HG03039 (cell line): ENCODE measurements at regions not wholly inside any gene's neighbourhood (a gene's known extent, or its start where the extent isn't known, plus 50 kb on each side); places are given as distances from the start of the nearest gene placed in this dataset.

Experiments
- ATAC-seq: cut with Tn5 transposase; IDR thresholded peaks from one replicate; pipeline ENCODE4 v1.9.1; 2021; ENCODE audit warnings: mild to moderate bottlenecking, moderate library complexity; ENCODE audit not compliant: unreplicated experiment

DNA sequence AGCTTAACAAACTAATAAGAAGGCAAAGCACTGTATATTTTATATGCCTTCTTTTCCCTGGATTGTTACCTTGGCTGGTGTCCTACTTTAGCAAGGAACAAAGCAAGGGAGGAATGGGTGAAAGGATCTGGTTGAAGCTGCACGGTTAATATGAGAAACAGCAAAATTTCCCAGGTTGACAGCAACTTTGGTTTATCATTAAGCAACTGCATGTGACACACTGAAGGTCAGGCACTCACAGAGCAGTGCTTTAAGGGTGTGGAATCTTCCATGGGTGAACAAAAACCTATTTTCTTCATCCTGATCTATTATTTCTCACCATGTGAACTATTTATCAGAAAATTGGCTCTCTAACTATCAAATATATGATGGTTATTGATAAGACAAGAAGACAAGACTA, 109.0 kb upstream of the ATP10B start:
- ATAC-seq = no peak

DNA sequence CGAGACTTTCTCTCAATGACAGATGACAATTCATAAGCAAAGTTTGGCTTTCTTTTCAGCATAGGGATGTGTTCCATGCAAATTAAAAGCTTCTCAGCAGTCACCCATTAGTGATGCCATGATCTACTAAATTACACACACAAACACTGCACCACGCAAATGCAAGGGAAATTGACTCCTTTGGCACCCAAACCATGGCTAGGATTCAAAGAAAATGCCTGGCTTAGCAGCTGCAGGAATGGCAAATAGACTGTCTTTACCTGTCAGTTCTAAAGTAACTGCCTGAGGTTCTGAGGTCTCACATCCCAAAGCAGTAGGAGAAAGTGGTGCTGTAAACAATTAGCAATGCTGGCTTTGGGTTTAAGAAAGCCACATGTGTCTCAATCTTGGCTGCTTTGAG, 108.6 kb upstream of the ATP10B start:
- ATAC-seq = no peak

DNA sequence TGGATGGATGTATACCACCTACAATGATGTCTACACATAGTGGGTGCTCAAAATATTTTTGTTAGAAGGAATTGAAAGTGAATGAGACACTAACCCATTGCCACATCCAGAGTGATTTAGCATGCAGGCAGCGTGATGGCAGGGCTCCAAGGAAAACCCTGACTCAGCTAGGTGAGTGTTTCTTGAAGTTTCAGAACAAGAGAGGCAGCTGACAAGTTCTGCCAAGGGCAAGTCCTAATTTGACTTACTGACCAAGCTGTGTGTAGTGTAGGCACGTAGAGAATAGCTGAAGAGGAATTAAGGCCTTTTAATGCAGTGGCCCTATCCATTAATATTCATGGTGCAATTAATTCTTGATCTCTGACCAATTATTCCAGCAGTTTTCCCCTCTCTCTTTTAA, 107.8 kb upstream of the ATP10B start:
- ATAC-seq = no peak

DNA sequence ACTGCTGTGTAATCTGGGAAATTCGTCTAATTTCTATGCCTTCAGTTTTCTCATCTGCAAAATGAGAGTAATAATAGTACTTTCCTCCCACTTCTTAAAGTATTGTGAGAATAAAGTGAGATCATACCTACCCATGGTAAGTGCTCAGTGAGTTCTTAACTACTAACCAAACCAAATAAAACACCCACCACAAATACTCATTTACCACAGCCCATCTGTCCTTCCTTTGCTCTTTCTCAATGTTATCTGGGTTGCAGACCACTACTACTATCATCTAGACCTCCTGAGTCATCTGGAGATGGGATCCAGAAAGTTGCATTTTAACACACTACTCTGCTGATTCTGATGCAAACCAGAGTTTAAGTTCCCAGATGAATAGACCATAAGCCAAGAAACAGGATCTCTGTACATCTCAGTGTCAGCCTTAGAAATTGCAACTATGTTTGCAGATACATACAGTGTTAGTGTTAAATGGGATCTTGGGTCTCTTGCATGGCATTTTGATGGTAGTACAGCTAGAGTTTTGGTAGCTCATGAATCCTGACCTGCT, 105.4 kb upstream of the ATP10B start:
- no peak for ATAC-seq

DNA sequence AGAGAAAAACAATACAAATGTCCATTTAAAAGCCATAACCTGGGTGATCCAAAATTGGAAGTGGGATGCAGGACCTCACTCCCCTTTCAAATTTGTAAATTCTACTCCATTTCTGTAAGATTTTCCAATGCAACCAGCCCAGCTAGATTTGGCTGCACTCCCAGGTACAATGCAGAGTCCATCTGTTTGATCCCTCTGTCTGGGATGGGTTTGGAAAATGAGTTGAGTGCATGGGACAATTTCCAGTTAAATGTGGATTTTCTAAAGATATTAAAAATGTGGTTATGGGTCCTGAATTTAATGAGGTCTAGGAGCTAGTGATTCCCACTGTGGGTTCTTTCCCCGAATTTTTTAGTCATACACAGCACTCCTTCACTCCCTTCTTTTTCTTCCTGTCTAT, 104.0 kb upstream of the ATP10B start:
- ATAC-seq = no peak

DNA sequence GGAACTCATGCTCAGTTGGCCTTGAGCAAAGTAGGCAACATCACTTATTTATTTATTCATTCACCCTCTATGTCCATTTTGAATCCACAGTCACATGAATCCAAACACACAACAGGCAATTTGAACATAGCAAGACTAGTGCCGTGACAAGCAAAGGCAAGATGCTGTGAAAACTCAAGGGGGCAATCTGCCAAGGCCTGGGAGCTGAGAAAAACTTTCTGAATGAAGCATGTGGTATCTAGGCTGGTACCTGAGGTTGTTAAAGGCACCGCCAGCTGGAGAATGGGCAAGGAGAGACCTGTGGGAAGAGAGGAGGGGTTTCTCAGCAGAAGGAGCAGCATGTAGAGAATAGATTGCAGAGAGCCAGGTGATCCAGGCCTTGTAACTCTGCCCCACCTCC, 98.3 kb upstream of the ATP10B start:
- no peak for ATAC-seq

DNA sequence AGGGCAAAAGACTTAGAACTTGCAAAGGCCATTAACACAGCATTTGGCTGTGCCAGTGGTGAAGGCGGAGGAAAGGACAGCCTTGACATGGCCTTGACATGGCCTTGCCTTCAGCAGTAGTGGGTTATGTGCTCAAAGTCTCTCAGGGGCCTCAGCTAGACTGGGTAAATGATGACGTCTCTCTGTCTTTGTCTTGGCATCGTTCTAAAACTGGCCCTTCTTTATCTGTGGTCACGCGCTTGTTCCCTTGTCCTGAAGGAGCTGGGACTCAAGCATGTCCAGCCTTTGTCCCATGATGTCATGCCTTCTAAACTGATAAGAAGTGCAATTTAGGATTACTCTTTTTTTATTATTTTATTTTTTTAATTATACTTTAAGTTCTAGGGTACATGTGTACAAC, 88.7 kb upstream of the ATP10B start:
- no peak for ATAC-seq

DNA sequence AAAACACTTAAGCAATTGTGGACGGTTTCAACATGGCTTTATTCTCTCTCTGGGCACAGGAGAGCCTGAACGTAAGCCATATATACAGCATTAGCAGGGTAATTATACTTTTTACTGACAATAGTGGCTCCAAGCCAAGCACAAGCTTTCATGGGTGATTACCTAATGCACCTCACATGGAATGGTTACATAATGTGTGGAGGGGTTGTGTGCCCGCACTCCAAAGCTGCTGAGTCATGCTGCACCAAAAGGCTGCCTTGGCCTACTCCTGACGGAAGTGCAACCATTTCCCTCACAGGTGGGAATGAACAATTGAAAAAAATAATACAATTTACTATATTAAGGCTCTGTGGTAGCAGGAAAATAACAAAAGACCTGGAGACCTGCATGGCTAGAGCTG, 86.5 kb upstream of the ATP10B start:
- no peak for ATAC-seq

DNA sequence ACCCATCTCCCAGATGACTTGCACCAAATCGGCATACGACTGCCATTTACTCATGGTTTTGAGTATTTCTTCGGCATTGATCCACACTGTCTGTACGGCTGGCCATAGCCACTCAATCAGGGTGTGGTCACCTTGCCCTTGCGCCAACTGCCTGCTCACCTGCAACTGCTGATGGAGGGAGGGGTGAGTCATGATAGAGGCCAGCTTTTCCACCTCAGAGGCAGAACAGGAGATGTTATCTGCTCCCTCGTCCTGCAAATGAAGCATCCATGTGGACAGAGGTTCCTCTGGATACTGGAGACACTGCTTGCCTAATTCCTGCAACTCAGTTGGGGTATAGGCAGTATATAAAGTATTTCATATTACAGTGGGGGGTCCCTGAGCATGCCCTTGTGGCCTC, 85.6 kb upstream of the ATP10B start:
- no peak for ATAC-seq

DNA sequence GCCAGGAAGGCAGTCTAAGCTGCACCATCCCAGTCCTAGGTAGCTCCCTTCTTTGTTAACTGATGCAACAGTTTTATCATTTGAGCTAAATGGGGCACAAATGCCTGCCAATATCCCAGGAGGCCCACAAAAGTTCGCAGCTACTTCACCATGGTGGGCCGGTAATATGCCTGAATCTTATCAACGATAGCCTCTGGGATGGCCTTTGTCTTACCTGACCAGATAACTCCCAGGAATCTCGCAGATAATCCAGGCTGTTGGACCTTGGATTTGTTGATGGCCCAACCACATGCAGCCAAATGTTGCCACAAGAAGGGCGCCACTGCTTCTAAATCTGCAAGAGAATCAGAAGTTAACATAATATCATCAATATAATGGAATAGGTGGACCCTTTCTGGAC, 83.8 kb upstream of the ATP10B start:
- ATAC-seq = no peak

DNA sequence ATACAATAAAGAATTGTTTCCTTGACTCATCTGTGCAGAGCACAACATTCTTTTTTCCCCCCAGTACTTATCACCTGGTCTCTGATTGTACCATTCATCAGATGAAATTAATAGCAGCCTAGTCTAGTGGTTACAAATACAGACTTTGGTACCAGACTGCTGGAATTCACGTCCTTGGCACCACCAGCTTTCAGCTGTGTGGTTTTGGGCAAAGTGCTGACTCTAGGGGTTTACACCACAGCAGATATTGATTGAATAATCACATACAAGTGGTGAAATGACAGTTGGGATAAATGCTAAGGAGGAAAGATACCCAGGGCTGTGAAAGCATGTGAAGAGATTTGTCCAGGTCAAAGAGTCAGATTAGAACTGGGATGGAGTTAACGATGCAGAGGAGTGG, 79.3 kb upstream of the ATP10B start:
- no peak for ATAC-seq

DNA sequence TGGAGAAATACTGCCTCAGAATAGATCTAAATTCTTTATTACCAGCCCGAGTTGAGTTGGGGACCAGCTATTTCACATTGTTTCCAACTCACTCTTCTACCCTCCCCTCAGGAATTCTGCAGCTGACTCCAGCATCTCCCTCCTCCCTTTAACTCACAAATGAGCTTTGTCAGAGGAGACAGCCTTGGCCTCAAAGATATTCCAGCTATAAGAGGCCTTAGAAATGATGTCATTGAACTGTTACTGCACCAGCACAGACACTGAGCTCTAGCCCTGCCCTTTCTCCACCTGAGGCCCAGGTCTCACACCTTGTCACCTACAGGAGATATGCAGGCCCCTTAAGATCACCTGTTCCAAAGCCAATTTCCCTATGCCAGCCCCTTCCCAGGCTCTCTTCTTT, 78.4 kb upstream of the ATP10B start:
- ATAC-seq = no peak

DNA sequence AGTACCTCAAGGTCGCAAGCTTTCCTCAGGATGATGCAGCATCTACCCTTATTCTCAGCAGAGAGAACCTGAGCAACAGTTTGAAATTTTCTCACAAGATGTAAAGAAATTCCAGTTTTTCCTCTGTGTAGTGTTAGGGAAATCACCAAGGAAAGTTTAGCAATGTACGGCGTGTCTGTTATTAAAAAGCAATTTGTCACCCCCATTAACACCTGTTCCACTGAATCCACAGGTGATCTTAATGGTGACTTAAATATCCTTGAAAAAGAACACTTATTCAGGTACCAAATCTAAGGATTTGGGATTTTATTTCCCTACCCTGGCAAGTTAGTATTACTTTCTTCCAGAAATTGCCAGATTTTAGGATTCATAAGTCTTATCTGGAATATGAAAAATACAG, 77.9 kb upstream of the ATP10B start:
- ATAC-seq = no peak

DNA sequence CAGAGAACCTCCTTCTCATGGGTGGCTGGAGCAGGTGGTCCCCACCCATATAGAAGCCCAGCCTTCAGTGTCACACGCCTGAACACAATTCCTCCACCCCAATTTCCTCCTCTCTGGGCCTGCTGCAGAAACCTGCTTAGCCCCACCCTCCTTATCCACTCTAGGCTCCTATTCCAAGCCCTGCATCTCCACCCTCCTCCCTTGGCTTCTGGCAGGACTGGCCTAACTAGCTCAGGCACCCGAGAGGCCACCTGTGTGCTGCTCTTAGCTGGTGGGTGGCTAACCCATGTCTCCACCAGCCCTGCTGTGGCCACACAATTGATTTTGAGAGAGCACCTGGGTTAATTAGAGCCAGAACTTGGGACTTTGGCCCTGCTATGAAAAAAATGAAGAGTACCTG, 77.3 kb upstream of the ATP10B start:
- ATAC-seq = no peak

DNA sequence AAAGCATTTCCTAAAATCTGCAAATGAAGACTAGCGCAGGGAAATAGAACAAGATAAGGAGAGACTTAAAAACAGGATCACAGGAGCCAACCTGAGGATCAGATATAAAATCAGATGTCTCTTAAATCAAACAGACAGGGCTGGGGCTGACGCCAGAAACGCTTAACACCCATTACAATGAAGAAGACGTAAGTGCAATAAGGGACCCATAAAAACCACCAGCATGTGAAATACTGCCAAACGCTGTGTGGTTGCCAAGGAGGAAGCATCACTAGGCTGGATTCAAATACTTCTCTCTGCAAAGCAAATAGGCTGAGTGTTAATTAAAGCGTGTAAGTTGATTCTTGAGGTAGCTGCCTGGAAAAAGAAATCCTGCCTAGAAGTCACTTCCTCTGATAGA, 74.4 kb upstream of the ATP10B start:
- no peak for ATAC-seq

DNA sequence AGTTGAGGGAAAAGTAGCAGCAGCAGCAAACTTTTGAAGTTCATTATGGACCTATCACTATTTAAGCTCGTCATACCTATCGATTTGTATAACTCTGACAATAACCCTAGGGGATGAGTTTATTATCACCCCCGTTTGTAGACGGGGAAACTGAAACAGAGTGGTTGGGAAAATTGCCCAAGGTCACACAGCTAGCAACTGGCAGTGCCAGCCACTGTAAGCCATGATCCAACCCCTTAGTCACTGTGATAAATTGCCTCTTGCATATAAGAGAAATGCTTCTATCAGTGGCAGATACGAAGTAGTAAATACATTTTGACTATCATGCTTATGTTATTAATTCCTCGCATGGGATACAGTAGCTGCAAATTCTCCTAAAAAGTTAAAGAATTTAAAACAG, 73.3 kb upstream of the ATP10B start:
- ATAC-seq = no peak

DNA sequence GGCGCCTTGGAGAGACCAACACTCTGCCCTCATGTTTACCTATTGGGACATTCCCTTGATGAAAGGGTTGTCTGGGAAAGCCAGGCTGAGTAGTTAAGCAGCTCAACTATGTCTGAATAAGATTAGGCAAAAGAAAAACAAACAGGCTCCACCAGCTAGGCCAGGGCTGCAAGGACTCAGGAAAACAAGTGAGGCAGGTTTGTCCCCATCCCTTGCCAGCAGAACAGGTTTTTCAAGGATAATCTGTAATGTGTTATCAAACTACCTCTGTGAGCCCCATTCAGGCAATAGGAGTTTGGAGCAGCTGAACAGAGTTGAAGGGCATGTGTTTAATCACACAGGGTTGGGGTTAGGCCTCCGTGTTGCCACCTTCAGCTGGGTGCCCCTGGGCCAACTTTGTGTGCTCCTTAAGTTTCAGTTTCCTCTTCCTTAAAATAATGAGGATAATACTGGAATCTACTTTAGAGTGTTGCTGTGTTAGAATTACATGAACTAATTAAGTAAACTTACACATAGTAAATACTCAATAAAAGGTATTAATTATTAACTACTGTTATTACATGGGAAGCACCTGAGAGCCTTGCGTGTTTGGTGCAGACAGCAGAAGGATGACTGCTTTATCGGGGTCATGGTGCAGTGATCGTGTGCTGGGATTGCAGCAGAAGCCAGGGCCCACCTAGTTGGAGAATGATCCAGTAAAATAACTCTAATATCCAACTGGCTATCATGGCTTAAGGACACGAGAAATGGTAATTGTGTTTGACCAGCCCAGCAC, 72.1 kb upstream of the ATP10B start:
- no peak for ATAC-seq

DNA sequence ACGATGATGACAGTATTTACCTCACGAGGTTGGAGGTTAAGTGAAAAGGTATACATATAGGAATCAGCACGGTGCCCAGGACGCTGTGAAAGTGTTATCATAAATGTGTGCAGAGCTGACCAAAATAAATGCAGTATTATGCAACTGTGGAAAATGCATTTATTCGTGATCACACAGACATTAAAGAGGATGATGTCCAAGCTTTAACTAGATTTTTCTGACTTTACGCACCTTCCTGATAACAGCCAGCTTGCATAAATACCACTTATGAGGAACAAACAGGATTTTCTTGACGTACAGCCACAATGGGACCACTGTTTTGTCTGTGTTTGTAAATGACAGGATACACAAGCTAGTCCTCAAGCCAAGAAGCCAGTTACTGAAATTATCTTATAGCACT, 71.4 kb upstream of the ATP10B start:
- no peak for ATAC-seq

DNA sequence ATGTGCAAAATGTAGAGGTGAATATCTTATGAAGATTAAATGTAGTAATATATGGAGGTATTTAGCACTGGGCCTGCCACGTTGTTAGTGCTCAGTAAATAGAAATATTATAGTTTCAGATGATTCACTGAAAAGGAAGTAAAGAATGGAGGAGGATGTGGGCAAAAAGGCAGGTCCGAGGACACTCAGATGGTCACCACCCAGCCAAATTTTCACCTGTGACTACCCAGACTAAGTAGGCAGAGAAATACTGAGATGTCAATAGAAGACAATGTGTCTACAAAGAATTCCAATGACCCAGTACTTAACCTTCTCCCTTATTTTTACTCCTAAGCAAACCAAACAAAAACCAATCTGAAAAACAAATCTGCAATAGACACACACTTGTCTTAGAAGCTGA, 70.3 kb upstream of the ATP10B start:
- ATAC-seq = no peak

DNA sequence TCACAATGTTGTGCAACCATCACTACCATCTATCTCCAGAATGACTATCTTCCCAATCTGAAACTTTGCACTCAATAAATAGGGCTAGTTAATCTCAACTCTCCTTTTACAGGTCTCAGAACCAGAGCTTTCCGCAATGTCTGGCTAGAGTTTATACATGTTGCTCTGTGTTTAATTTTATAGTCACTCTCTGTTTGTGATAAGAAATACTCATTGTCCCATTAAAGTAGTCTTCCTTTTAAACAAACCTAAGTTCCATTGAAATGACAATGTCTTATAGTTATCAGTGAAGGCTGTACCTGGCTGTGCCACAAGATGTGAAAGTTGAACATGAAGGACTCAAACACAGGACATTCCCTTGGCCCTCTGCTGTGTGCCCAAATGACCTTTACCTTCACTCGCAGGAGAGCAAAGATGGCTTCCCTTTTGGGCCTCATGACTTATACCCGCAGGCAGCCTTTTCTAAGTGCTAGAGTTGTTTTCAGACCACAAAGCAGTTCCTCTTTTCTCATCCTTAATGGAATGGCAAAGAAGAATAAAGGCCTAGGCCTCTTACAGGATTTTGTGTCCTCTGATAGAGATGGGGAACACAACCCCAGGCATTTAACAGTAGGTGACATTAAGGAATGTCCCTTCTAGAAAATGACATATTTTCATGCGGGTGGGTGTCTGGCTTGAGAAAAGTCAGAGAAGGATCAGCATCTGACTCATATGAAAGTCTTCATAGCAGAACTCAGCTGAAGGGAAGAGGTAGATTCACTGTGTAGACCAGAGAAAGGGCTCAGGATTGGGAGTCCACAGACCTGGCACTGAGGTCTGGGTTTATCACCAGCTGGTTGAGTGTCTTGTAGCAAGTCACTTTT, 69.6 kb upstream of the ATP10B start:
- no peak for ATAC-seq

DNA sequence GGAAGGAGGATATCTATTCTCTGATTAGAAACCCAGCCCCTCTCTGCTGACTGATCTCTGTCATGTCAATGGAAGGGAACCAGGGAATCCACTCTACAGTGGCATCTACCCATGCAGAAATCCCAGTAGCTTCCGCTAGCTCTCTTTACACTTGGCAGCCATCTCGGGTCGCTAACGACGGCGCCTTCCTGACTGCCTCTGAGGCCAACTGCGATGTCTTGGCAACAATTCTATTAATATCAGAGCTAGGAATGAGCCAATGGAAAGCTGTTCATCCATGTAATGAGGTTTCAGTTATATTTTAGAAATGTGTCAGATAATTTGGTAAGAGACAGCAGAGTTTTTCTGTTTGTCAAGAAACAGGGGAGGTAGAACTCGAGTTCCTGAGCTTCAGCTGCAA, 67.6 kb upstream of the ATP10B start:
- ATAC-seq = no peak

DNA sequence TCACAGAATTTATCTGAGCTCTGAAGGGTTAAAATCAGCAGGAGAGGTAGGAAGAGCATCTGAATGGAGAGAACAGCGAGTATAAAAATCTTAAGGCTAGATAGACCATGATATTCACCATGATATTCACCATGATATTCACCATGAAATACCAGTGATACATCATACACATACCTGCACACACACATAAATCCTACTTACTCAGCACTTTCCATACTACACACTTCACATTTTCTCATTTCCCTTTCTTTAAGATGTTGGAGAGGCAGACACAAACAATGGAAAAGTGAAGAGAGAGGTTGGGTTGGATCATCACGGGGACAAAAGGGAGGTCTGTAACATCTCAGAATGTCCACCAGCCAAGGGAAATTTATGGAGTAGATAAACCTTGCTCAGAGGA, 66.4 kb upstream of the ATP10B start:
- ATAC-seq = no peak
